ENCODE measurements at regions not wholly inside any gene's neighbourhood (a gene's known extent, or its start where the extent isn't known, plus 50 kb on each side); places are given as distances from the start of the nearest gene placed in this dataset.

DNA sequence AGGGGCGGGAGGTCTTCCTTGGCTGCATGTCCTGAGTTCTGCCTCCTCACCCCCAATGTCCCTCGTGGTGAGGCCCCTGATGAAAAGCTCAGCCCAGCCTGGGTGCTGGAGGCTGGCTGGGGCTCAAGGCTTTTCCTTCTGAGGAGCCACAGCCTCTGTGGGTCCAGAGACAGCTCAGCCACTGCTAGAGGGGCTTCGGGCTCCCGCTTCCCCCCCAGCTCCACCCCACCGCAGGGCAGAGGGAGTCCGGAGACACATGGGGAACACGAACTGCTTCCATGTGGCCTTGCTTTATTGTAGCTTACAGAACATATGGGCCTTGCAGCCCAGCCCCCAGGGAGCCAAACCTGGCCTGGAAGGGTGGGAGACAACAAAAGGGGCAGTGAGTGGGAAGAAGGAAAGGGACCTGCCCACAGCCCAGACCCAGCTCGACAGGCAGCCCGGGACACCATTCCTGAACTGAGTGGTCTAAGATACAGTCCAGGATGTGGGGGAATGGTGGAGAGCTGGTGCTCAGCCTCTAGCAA lies 89.9 kb upstream of the NKX1-1 start:
- no peak for DNase-seq (ENCODE audit: low read depth in 2 of 2)

DNA sequence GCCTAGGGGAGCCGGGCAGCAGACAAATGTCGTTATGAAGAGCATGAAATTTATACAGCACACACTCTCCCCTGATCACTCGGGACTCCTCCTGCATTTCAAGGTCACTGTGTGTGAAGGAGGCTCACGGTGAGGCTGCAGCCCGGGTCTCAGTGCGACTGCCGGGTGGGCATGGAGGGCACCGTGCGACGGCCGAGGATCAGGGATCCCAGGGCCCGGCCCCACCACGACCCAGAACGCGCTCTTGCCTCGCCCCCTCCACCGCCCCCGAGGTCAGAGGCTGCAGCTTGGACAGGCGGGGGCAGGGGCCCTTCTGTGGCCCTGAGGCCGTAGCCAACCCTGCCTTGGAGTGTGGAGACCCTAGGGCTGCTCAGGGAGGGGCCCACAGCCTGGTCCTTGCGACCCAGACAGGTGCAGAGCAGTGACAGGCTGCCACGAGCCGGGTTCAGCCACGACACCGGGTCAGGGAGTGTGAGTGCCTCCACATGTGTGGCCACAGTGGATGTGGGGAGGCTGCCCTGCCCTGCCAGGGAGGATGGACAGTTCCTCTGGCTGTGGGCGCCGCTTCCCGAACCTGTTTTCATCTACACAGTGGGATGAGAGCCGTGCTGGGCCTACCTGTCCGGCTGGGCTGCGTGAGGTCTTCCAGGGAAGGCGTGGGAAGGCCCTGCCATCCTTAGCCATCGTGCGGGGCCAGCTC lies 89.3 kb upstream of the NKX1-1 start:
- DNase-seq (ENCODE audit: low read depth in 2 of 2): no peak

DNA sequence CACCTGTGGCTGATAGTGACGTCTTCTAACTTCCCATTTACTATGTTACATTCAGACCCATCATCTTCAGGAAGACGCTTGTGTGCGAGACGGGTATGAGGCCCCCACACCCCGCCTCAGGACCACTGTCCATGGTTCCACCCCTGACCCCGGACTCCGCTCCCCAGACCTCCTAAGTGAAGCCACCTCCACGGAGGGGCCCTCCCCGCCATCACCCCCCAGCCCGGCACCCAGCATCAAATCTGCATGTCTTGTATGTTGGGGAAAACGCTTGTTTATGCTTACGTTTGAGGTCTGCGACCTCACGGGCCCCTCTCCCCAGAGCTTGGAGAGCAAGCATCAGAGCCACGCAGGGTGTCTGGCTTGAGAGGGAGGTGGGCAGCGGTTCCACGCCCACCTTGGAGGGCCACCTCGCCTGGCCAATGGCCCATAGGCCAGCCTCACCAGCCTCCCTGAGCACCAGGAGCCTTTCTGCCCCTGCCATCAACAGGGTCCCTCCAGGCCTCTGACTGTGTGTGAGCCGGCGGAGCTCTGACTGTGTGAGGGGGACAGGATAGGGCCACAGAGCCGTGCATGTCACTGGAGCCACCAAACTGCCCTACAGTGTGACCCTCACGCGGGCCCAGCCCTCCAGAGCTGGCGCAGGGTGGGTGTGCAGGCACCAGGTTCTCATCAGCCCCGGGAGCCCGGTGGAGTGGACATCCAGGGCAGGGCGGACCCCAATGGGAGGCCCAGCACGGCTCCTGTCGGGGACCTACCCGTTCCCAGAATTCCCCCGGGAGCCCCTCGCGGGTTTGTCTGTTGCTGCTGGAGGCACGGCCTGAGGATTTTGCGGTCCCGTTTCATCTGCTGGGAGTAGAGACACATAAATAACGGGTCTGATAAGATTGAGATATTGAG lies 88.4 kb upstream of the NKX1-1 start:
- no peak for DNase-seq (ENCODE audit: low read depth in 2 of 2)

- no peak for DNase-seq (ENCODE audit: low read depth in 2 of 2)
These were observed 87.5 kb upstream of the NKX1-1 start for GRCh38 chr4:1493540-1494287.

DNA sequence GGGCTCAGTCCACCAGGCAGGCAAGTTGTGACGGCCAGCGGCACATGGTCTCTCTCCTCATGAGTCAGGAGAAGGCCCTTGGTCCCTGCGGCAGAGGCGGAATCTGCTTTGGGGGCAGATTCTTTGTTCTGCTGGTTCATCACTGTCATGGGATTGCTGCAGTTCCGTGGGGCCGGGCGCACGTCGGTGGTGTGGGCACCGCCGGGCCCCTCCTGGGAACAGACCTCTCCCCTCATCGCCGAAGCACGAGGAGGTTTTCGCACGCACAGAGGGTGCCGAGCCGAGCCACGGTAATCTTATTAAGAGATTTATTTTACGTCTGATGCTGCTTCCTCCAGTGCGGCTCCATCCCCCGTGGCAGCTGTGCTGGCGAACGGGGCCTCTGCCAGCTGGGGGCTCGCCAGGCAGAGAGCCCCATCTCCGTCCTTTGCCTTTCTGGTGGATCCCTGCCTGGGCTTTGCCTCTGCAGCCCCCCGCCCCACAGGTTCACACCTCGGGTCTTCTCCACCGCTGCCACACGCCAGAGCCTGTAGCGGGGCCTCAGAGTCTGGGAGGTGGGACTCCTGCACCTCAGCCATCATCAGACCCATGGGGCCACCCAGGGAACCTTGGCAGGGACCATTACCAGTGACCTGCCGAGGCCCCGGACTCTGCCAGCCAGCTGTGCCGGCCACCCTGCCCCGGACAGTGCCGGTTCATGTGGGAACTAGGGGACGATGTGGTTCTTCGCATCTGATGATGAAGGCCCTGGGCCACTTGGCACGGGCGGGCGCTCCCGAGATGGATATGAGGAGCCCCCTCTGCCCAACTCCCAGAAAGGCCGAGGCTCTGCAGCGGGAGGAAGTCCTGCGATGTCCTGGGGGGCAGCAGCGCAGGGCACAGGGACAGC lies 86.7 kb upstream of the NKX1-1 start:
- no peak for DNase-seq (ENCODE audit: low read depth in 2 of 2)

GRCh38 chr4:1492142-1492457 lies 85.9 kb upstream of the NKX1-1 start:
- DNase-seq (ENCODE audit: low read depth in 2 of 2): no peak

DNA sequence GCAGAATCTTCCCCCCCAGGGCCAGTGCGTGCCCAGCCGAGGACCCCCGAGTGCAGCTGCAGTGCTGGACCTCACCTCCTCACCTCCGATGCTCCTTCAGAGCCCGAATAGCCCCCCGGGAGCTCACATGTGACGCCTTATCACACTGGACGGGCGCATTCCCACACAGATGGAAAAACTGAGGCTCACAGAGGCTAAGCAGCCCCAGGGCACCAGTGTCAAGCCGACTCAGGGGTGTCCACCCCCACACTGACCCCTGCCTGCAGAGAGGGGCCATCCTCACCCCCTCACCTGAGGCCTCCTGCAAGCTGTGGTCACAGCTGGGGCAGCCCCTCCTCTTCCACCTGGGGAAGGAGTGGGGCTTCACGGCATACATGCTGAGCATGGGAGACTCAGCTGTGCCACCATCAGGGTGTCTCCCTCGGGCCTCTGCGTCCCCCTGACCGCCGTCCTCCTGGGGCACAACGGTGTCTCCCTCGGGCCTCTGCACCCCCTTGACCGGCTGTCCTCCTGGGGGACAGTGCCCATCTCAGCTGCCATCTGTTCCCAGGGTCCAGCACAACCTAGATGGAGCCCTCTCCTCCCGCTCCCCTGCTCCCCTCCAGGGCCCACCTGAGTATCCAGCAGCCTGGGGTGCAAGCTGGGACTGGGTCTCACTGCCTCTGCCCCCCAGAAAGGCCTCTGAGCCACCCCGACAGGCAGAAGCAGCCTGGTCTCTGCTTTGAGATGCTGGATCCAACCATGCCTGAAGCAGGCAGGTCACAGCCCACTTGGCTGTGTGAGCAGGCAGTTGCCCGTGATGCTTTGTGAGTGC lies 85.3 kb upstream of the NKX1-1 start:
- no peak for DNase-seq (ENCODE audit: low read depth in 2 of 2)

GRCh38 chr4:1490654-1491327 lies 84.5 kb upstream of the NKX1-1 start:
- DNase-seq (ENCODE audit: low read depth in 2 of 2): no peak

DNA sequence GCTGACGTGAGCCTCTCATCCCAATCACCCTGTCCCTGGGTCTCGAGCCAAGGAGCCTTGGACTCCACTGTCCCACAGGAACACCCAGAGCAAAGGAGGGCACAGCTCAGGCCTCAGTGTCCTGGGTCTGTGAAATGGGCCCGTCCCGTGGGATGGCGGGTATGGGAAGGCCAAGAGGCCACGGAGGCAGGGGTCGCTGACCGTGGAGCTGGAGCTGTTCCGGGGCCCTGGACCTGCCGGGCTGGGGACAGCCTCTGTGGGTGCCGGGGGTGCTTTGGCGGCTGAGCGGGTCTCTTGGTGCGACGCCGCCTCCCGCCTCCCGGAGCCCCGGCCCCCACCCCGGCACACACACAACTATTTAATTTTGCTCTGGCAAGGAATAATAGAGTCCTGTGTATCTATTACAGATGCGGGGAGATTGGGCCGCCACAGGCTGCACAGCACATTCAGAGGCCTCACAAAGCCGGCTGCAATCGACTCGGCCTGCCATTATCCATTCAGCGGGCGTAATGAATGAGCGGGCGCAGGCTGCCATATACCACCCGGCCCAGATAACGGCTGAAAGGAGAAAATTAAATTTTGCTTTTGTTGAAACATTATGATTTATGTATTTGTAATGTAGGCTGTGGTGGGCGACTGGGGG lies 83.9 kb upstream of the NKX1-1 start:
- DNase-seq (ENCODE audit: low read depth in 2 of 2): no peak

DNA sequence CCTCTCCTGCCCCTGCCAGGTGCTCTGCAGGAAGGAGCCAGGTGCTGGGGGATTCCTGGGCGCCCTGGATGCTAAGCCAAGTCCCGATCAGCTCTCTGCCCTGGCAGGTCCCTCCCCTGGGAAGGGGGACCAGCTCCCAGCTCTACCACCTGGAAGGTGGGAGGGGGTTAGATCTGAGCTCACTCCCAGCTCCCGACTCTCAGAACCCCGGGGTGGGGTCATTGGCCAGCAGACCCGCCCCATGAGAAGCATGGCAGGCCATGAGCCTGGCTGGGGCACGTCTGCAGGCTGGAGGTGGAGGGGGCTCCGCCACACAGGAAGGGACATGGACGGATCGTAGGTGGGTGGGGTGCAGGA lies 83.4 kb upstream of the NKX1-1 start:
- DNase-seq (ENCODE audit: low read depth in 2 of 2): no peak

GRCh38 chr4:1488831-1489638 lies 82.8 kb upstream of the NKX1-1 start:
- no peak for DNase-seq (ENCODE audit: low read depth in 2 of 2)

DNA sequence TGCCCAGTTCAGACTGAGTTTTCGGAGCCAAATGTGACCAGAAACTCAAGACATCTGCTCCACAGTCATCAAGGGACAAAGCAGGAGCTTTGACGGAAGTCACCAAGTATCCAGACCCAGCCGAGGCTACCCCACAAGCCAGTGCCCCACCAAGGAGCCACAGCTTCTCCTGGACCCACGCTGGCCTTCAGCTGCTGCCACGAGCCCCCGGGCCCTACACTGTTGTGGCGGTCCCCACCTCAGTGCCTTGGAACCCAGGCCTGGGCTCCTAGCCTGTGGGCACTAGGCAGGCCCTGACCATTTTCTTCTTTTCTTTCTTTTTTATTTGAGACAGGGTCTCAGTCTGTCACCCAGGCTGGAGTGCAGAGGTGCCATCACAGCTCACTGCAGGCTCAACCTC lies 82.1 kb upstream of the NKX1-1 start:
- DNase-seq (ENCODE audit: low read depth in 2 of 2): no peak

DNA sequence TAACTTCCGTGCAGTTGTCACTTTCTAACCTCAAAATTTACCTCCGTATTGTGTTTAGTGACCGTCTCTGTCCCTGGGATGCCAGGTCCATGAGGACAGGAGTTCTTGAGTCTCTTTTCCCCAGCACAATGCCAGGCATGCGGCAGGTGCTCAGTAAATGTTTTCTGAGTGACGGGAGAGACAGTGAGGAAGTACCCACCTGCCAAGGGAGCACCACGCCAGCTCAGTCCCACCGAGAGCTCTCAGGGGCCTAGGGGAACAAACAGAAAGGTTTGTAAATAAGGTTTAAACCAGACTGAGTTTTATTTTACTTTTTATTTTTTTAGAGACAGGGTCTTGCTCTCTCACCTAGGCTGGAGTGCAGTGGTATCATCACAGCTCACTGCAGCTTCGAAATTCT lies 81.5 kb upstream of the NKX1-1 start:
- no peak for DNase-seq (ENCODE audit: low read depth in 2 of 2)

DNA sequence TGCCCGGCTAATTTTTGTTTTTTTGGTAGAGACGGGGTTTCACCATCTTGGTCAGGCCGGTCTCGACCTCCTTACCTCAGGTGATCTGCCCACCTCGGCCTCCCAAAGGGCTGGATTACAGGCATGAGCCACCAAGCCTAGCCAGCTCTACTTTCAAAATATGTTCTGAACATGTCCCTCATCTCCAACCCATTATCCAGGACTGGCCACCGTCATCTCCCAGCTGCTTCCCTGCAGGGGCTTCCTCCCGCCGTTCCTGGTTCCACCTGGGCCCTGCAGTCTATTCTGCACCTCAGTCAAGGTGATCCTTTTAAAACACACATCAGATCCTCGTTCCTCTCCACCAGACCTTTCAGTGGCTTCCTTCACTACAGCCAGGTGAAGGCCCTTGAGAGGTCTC lies 80.9 kb upstream of the NKX1-1 start:
- no peak for DNase-seq (ENCODE audit: low read depth in 2 of 2)

DNA sequence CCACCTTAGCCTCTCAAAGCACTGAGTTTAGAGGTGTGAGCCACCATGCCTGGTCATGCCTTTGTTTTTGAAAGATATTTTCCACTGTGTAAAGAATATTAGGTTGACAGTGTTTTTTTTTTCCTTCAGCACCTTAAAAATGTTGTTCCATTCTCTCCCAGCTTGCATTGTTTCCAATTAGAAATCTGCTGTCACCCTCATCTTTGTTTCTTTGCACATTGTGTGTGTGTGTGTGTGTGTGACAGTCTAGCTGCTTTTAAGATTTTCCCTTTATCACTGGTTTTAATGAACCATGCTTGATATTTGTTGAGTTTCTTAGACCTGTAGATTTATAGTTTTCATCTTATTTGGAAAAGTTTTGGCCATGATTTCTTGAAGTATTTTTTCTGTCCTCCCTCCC lies 79.0 kb upstream of the NKX1-1 start:
- DNase-seq (ENCODE audit: low read depth in 2 of 2): no peak

- no peak for DNase-seq (ENCODE audit: low read depth in 2 of 2)
These were observed 74.5 kb upstream of the NKX1-1 start for GRCh38 chr4:1480720-1481119.

DNA sequence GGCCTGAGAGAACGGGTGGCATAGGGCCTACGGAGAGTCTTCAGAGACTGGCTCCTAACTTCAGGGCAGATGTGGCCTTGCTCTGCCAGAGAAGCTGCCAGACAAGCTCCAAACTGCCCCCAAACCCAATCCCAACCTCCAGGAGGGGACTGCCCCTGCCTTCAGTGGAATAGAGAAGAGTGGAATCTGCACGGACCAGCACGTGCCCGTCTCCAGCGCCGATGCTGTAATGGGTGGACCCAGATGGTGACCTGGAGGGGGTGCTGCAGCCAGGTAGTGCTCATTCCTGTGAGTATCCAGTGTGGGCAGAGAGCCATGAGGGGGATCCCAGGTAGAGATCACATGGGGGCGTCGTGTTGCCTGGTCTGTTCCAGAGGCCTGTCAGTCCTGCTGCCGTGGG lies 73.2 kb upstream of the NKX1-1 start:
- DNase-seq (ENCODE audit: low read depth in 2 of 2): no peak

GRCh38 chr4:1478766-1479355 lies 72.6 kb upstream of the NKX1-1 start:
- DNase-seq (ENCODE audit: low read depth in 2 of 2): no peak
